GM12878 (cell line): ENCODE measurements at regions not wholly inside any gene's neighbourhood (a gene's known extent, or its start where the extent isn't known, plus 50 kb on each side); places are given as distances from the start of the nearest gene placed in this dataset.

Experiments used
- ATAC-seq: fragments of 200-7000 bp; cut with Tn5 transposase; 3 replicates; pipeline ENCODE4 v1.9.1; 2020; ENCODE audit warnings: mild to moderate bottlenecking, moderate library complexity
- BruUV-seq: library from RNA; stranded (reverse); fragments of 400-500 nt; replicated peaks from 2 replicates; lab custom pipeline; 2021; lab: Mats Ljungman, UMichigan
- CTCF ChIA-PET: fragments of 300-600 bp; sonication (Branson Sonifier 250); formaldehyde crosslinking; extraction: SDS; loops from one replicate; lab custom pipeline; 2021; ENCODE audit warnings: inconsistent platforms; lab: Yijun Ruan, JAX
- POLR2A ChIA-PET: fragments of 350-600 bp; formaldehyde crosslinking; extraction: SDS; loops from one replicate; lab custom pipeline; 2021; ENCODE audit warnings: inconsistent platforms; lab: Charles Lee
- RAD21 ChIA-PET: fragments of 300-600 bp; sonication (Branson Sonifier 250); formaldehyde crosslinking; loops from one replicate; lab custom pipeline; 2023; ENCODE audit warnings: antibody characterized with exemption; ENCODE audit not compliant: unreplicated experiment; lab: Charles Lee
- SMC1A ChIA-PET: fragments of 300-600 bp; sonication (Branson Sonifier 250); formaldehyde crosslinking; loops from one replicate; lab custom pipeline; 2023; ENCODE audit not compliant: unreplicated experiment, uncharacterized antibody; lab: Charles Lee
- DNase-seq: peaks from one replicate; pipeline ENCODE4 v3.0.0-alpha.2; 2011; ENCODE audit warnings: low read depth, low spot score
- FAIRE-seq: peaks from 3 replicates; lab custom pipeline; 2011; peaks lifted over from hg19 to GRCh38; lab: Jason Lieb, UNC
- H2AFZ ChIP-seq: 2 replicates; pipeline ENCODE4 v1.6.0; 2011; ENCODE audit warnings: low read depth, low read length, control low read depth; ENCODE audit not compliant: control insufficient read depth
- H3K27ac ChIP-seq: 2 replicates; pipeline ENCODE4 v1.5.1; 2011; ENCODE audit warnings: control low read depth; ENCODE audit not compliant: control insufficient read depth, insufficient read depth
- H3K27me3 ChIP-seq, 2 experiments: replicated peaks in 1 of 2; 2 replicates each; pipeline versions ENCODE4 v1.6.0 to v1.6.1; 2011; ENCODE audit warnings: low read length in 1 of 2; ENCODE audit not compliant: control insufficient read depth in 2 of 2, insufficient read depth in 2 of 2
- H3K36me3 ChIP-seq, 2 experiments: 2 replicates each; pipeline ENCODE4 v1.5.1; 2011; ENCODE audit warnings: low read length in 1 of 2; ENCODE audit not compliant: control insufficient read depth in 2 of 2, insufficient read depth in 2 of 2
- H3K4me1 ChIP-seq: 2 replicates; pipeline ENCODE4 v1.6.1; 2011; ENCODE audit warnings: mild to moderate bottlenecking, low read length, moderate library complexity, mixed read lengths; ENCODE audit not compliant: control insufficient read depth, insufficient read depth
- H3K4me2 ChIP-seq: 2 replicates; pipeline ENCODE4 v1.6.0; 2011; ENCODE audit warnings: control low read depth; ENCODE audit not compliant: control insufficient read depth, insufficient read depth
- H3K4me3 ChIP-seq: fragments of 200-600 bp; sonication (generic); 2 replicates; pipeline ENCODE4 v1.5.1; 2016
- H3K79me2 ChIP-seq: 2 replicates; pipeline ENCODE4 v1.6.0; 2011; ENCODE audit warnings: low read length; ENCODE audit not compliant: control insufficient read depth, insufficient read depth
- H3K9ac ChIP-seq: 2 replicates; pipeline ENCODE4 v1.8.0; 2011; ENCODE audit warnings: low read length, control low read depth, mixed read lengths; ENCODE audit not compliant: control insufficient read depth, insufficient read depth
- H3K9me3 ChIP-seq: replicated peaks from 3 replicates; pipeline ENCODE4 v1.5.1; 2011; ENCODE audit warnings: mild to moderate bottlenecking, low read length; ENCODE audit not compliant: control insufficient read depth, insufficient read depth
- H4K20me1 ChIP-seq: 2 replicates; pipeline ENCODE4 v1.6.0; 2011; ENCODE audit not compliant: control insufficient read depth, insufficient read depth
- CHD4 ChIP-seq: fragments of 200-600 bp; sonication (generic); IDR thresholded peaks from 2 replicates; pipeline ENCODE4 v1.6.1; 2016; ENCODE audit warnings: mild to moderate bottlenecking
- E2F8 ChIP-seq: fragments of 450-650 bp; IDR thresholded peaks from 2 replicates; pipeline ENCODE4 v1.6.1; 2018; ENCODE audit warnings: mild to moderate bottlenecking, low read depth, moderate library complexity; ENCODE audit not compliant: partially characterized antibody
- KAT2A ChIP-seq: conservative IDR thresholded peaks from 2 replicates; pipeline ENCODE4 v1.6.1; 2011; ENCODE audit warnings: low read depth, low read length; ENCODE audit not compliant: control insufficient read depth
- KDM1A ChIP-seq: fragments of 200-600 bp; sonication (generic); IDR thresholded peaks from 2 replicates; pipeline ENCODE4 v1.6.1; 2016; ENCODE audit warnings: borderline replicate concordance
- RAD51 ChIP-seq: fragments of 450-650 bp; IDR thresholded peaks from 2 replicates; pipeline ENCODE4 v1.6.1; 2016; ENCODE audit warnings: moderate library complexity, mild to moderate bottlenecking, inconsistent platforms
- RELB ChIP-seq: fragments of 450-650 bp; IDR thresholded peaks from 2 replicates; pipeline ENCODE4 v1.6.1; 2017; ENCODE audit warnings: low read depth, mild to moderate bottlenecking, moderate library complexity
- SP1 ChIP-seq: IDR thresholded peaks from one replicate; pipeline ENCODE4 v1.6.1; 2011; ENCODE audit warnings: low read depth, low read length
- TBL1XR1 ChIP-seq: IDR thresholded peaks from 2 replicates; pipeline ENCODE4 v1.6.1; 2012; ENCODE audit warnings: low read depth, low read length, improper control_type of control experiment
- YY1 ChIP-seq: IDR thresholded peaks from 2 replicates; pipeline ENCODE4 v1.6.1; 2011; ENCODE audit warnings: low read depth, mild to moderate bottlenecking, low read length
- ZBED1 ChIP-seq: IDR thresholded peaks from 2 replicates; pipeline ENCODE4 v1.6.1; 2016; ENCODE audit warnings: borderline replicate concordance
- ZNF592 ChIP-seq: fragments of 450-650 bp; IDR thresholded peaks from 2 replicates; pipeline ENCODE4 v1.6.1; 2017; ENCODE audit warnings: mild to moderate bottlenecking, moderate library complexity
- ZNF687 ChIP-seq: fragments of 450-650 bp; IDR thresholded peaks from 2 replicates; pipeline ENCODE4 v1.6.1; 2017; ENCODE audit warnings: mild to moderate bottlenecking, moderate library complexity
- WGBS: methylation state at CpG from one replicate; pipeline ENCODE4 v1.1.6; 2016; ENCODE audit warnings: low lambda C conversion rate; ENCODE audit not compliant: insufficient replicate concordance, insufficient coverage; ENCODE audit errors: missing lambda C conversion rate; 5-methylcytosine and 5-hydroxymethylcytosine counted together
- in situ Hi-C: fragments of 300-500 bp; cut with MboI; formaldehyde crosslinking; loops from 9 replicates; pipeline ENCODE4 v1.14.3; 2018; ENCODE audit warnings: mixed read lengths
- intact Hi-C: fragments of 100-400 bp; cut with micrococcal nuclease; formaldehyde crosslinking; loops from one replicate; pipeline ENCODE4 v1.14.2; 2022; ENCODE audit not compliant: unreplicated experiment

GRCh38 chr22:49062155-49062801, 765.4 kb downstream of the BRD1 start:
- Histone ChIP-seq H3K4me1 (no peaks in the 10 kb centered on the region), H3K79me2 (no peaks in the 10 kb centered on the region), H3K27ac (no peak overlapping the region), H3K27me3 (no peaks in the 10 kb centered on the region), H3K36me3 (no peaks in the 10 kb centered on the region), H3K9ac (no peak overlapping the region), H3K9me3 (no peaks in the 10 kb centered on the region), H3K4me2 (no peak overlapping the region), H2AFZ (no peak overlapping the region), H4K20me1 (no peaks in the 10 kb centered on the region), H3K4me3 (no peak overlapping the region)
- 24% methylated on average over 17 of the region's 17 CpGs for WGBS
- ChIA-PET CTCF (no interaction called here), POLR2A (no interaction called here), SMC1A (no interaction called here), RAD21 (no interaction called here)
- FAIRE-seq = no peak
- DNase-seq = no peak
- in situ Hi-C loops = loop anchor here (25.0 kb wide), 1 partner anchor 100 kb away; no protein-coding TSS in a partner anchor
- no TSS peak for BruUV-seq
- intact Hi-C loops = no loop called here
- ATAC-seq = no peak
- TF ChIP-seq ZNF687 (no peak), ZBED1 (no peak), RELB (no peak), ZNF592 (no peak), KAT2A (no peak), RAD51 (no peak), CHD4 (no peak), E2F8 (no peak), SP1 (no peak), TBL1XR1 (no peak), YY1 (no peak), KDM1A (no peak)
